Fibroblast of peridontal ligament (primary cell): ENCODE measurements at regions not wholly inside any gene's neighbourhood (a gene's known extent, or its start where the extent isn't known, plus 50 kb on each side); places are given as distances from the start of the nearest gene placed in this dataset.

Source experiments
- DNase-seq: peaks from one replicate; pipeline ENCODE4 v3.0.0-alpha.2; 2010; ENCODE audit errors: extremely low read depth

DNA sequence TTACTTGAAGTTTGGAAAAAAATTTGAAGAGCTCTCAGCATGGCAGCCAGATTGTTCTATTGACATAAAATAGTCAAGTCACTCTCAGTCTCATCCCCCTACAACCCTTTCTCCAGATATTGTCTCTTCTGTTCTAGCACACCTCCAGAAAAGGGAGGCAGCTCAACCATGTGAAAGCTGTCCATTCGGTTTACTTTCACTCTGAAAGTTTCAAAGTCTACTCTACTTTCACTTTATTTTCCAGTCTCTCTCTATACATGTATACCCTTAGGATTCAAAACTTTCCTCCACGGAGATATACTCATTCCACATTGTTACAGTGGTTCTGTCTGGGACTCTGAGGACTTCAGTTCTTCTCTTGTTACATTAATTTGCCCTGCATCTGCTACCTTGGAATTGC lies 111.0 kb upstream of the STAC start:
- DNase-seq, result no peak

DNA sequence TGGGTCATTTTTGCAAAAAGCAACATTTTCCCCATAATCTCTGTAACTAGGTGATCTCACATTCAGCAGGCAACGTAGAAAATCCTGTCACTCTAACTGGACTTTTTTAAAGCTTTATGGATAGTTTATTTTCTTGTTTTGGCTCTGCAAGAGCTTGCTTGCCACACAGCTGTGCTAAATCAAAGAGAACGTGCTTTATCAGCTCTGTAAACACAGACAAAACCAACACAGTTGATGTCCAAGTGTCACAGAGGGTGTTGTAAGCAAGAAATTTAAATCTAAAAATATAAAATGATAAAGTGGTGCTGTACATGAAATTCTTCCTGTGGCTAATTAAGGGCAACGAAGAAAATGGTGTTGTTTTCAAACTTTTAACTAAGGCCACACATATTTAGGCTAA lies 97.5 kb upstream of the STAC start:
- DNase-seq, result no peak

DNA sequence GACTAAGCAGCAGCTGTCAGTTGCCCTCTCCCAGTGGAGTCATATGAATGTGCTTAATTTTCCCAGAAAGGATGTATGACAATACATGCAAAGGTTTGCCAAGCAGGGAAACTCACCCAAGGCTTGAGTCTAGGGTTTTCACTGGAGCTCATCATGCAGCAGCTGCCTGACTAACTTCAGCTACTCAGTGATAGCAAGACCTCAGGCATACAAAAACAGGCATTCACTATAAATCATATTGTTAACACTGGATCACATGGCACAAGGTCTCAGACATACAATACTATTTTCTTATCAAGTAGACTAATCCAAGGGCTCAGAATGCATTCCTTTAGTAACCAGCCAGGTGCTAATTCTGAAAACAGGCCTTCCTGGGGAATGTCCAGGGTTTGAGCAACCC lies 85.0 kb upstream of the STAC start:
- DNase-seq, result no peak

GRCh38 chr3:36297195-36297594 lies 83.1 kb upstream of the STAC start:
- no peak for DNase-seq

- DNase-seq, result no peak
Observed at GRCh38 chr3:36298188-36298587, 82.1 kb upstream of the STAC start.

- no peak for DNase-seq
Observed at GRCh38 chr3:36302158-36302509, 78.2 kb upstream of the STAC start.

DNA sequence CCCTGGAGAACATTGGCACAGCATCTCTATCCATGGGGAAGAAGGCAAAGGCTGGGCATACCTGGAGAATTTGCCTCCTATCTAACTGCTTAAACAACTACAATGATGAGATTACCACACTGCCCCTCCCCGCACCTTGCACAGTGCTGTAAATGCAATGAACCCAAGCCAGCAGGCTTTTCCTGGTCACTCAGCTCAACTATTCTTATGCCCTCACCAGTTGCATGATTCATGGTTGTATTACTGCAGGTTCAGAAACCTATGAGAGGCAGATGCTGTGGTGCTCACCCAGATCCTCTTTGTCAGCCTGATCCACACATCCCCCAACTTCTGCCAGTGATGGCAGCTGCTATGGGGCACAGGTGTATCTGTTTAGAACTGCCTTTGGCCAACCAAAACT lies 77.7 kb upstream of the STAC start:
- no peak for DNase-seq

DNA sequence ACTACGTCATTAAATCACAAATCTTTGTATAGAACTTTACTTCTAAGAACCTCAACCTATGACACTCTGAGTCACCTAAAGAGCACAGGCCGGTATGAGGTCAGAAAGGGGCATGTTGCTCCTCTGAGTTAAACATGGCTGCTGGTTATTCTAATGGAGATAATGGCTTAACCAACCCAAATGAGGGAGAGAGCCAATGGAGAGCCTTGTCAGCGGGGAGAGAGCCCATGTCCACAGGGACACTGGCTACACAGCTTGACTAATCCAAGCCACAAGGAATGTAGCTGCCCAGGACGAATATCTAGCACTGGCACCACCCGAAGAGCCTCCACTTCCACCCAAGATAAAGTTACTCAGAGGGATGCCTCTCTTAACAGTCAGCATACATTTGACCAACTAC lies 77.0 kb upstream of the STAC start:
- DNase-seq, result no peak

DNA sequence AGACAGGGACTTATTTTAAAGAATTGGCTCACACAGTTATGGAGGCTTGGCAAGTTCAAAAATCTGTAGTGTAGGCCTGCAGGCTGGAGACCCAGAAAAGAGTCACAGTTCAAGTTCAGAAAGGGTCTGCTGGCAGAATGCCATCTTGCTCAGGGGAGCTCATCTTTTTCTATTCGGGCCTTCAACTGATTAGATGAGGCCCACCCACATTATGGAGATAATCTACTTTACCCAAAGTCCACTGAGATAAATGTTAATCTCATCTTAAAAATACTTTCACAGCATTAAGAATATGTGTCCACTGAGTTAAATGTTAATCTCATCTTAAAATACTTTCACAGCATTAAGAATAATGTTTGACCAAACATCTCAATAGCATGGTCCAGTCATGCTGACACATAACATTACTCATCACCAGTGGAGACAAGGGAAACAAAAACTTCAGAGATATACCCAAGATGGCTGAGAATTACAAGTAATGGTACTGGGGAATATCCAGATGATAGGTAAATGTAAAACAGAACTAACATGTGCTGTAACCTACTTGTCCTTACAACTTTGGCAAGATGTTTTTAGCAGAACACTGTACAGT lies 74.3 kb upstream of the STAC start:
- no peak for DNase-seq

GRCh38 chr3:36309092-36309491 lies 71.2 kb upstream of the STAC start:
- no peak for DNase-seq

DNA sequence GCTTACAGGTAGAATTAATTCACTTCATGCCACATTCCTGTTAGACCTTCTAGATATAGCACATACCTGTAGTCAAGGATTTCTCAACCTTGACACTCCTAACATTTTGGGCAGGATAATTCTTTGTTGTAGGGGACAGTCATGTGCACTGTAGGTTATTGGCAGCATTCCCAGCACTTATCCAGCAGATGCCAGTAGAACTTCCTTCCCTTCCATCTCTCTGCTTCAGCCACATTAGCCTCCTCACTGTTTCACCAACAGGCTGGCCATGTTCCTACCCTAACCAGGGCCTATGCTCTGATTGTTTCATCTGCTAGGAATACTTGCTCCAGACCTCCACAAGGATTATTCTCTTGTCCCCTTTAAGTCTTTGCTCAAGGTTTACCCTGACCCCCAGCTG lies 68.0 kb upstream of the STAC start:
- DNase-seq, result no peak

- no peak for DNase-seq
Observed at GRCh38 chr3:36317915-36318314, 62.4 kb upstream of the STAC start.

DNA sequence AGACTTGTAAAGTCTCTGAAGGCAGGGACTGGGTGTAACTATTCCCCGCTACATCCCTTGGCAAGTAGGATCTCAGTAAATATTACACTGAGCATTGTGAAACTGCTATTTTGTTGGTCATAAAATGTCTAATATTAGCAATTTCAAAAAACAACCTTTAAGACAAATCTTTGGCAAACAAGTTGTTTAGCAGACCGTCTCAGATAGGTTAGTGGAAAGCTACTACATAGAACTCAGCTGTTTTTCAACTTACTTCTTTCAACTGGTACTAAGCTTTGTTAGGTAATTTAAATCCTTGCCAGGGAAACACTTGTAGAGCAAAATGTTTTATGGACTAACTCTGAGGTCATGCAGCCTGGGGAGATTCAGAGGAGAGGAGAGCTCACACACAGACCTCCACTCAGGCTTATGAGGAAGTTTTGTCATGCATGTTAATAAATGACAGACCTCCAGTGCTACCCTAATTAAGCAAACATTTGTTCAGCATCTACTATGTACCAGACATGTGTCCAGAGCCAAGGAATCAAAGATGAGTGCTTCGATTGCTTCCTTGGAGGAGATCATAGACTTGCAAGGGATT lies 61.6 kb upstream of the STAC start:
- DNase-seq, result no peak

DNA sequence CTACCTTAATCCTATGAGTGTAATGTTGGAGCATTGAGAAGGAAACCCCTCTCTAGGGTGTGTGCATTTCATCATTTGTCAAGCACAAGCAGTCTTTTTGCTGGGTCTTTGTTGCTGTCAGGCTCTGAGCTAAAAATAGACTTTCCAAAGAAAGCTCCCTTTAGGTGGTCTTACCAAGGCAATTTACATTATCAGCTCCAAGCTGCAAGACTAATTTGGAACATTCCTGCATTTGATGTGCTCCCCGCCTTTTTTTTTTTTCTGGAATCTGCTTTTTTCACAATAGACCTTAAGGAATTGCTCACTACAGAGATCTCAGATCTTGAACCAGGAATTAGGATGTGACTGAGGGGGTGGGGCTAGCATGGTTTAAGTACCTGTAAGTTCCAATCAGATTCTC lies 60.6 kb upstream of the STAC start:
- no peak for DNase-seq
